ENCODE measurements at regions not wholly inside any gene's neighbourhood (a gene's known extent, or its start where the extent isn't known, plus 50 kb on each side); places are given as distances from the start of the nearest gene placed in this dataset.

- Histone ChIP-seq H3K4me1 (ENCODE audit: control insufficient read depth in 4 of 4, insufficient read depth in 4 of 4, low read length in 3 of 4) (no peaks in the 10 kb centered on the region), H3K36me3 (ENCODE audit: control insufficient read depth in 4 of 4, insufficient read depth in 3 of 4, low read depth in 1 of 4, low read length in 3 of 4) (no peaks in the 10 kb centered on the region), H3K9ac (ENCODE audit: low read depth in 1 of 2, low read length in 2 of 2) (no peak overlapping the region), H3K27me3 (ENCODE audit: control insufficient read depth in 4 of 4, insufficient read depth in 4 of 4, low read length in 3 of 4) (no peaks in the 10 kb centered on the region), H3K27ac (ENCODE audit: low read depth in 1 of 2, low read length in 2 of 2) (no peak overlapping the region), H3K9me3 (ENCODE audit: control insufficient read depth in 4 of 4, low read length in 3 of 4) (no peaks in the 10 kb centered on the region), H3K4me3 (ENCODE audit: low read depth in 1 of 3, low read length in 3 of 3) (no peak overlapping the region)
- TF ChIP-seq YY1 (IDR thresholded peaks at IDR 0.05) (no peak), MAX (IDR thresholded peaks at IDR 0.05) (no peak), ZBTB33 (IDR thresholded peaks at IDR 0.05) (no peak), REST (IDR thresholded peaks at IDR 0.05) (no peak)
- DNase-seq (ENCODE audit: low spot score), result no peak
- WGBS, result 91% methylated on average over 1 of the region's 1 CpG
These were observed 724.9 kb downstream of the MAT2B start for GRCh38 chr5:164230341-164230740.

- Histone ChIP-seq H3K27me3 (ENCODE audit: control insufficient read depth in 4 of 4, insufficient read depth in 4 of 4, low read length in 3 of 4) (no peaks in the 10 kb centered on the region), H3K4me1 (ENCODE audit: control insufficient read depth in 4 of 4, insufficient read depth in 4 of 4, low read length in 3 of 4) (no peaks in the 10 kb centered on the region), H3K4me3 (ENCODE audit: low read depth in 1 of 3, low read length in 3 of 3) (no peak overlapping the region), H3K27ac (ENCODE audit: low read depth in 1 of 2, low read length in 2 of 2) (no peak overlapping the region), H3K9ac (ENCODE audit: low read depth in 1 of 2, low read length in 2 of 2) (no peak overlapping the region), H3K36me3 (ENCODE audit: control insufficient read depth in 4 of 4, insufficient read depth in 3 of 4, low read depth in 1 of 4, low read length in 3 of 4) (no peaks in the 10 kb centered on the region), H3K9me3 (ENCODE audit: control insufficient read depth in 4 of 4, low read length in 3 of 4) (no peaks in the 10 kb centered on the region)
- WGBS, result 48% methylated on average over 2 of the region's 2 CpGs
- no peak for TF ChIP-seq CTCF (IDR thresholded peaks at IDR 0.05; ENCODE audit: low read depth, low read length, missing input control)
- no peak for TF ChIP-seq ZBTB33 (IDR thresholded peaks at IDR 0.05)
- no peak for TF ChIP-seq SP1 (IDR thresholded peaks at IDR 0.05)
- no peak for TF ChIP-seq RAD21 (IDR thresholded peaks at IDR 0.05)
- TF ChIP-seq REST (IDR thresholded peaks at IDR 0.05), result no peak
- TF ChIP-seq FOXA2 (IDR thresholded peaks at IDR 0.05), result no peak
- no peak for TF ChIP-seq HNF4G (IDR thresholded peaks at IDR 0.05)
- TF ChIP-seq YY1 (IDR thresholded peaks at IDR 0.05), result no peak
- no peak for TF ChIP-seq RXRA (IDR thresholded peaks at IDR 0.05)
- TF ChIP-seq FOXA1 (IDR thresholded peaks at IDR 0.05), result no peak
- TF ChIP-seq TAF1 (conservative IDR thresholded peaks at IDR 0.05), result no peak
- no peak for TF ChIP-seq EGR1 (IDR thresholded peaks at IDR 0.05; ENCODE audit: low read depth in 2 of 2)
- TF ChIP-seq JUND (IDR thresholded peaks at IDR 0.05), result no peak
- no peak for TF ChIP-seq MAX (IDR thresholded peaks at IDR 0.05)
- TF ChIP-seq ATF3 (IDR thresholded peaks at IDR 0.05), result no peak
- no peak for TF ChIP-seq NR2F2 (IDR thresholded peaks at IDR 0.05)
- no peak for TF ChIP-seq HNF4A (conservative IDR thresholded peaks at IDR 0.05)
- no peak for DNase-seq (ENCODE audit: low spot score)
These were observed 728.4 kb downstream of the MAT2B start for GRCh38 chr5:164233791-164234190.

Measured in liver (tissue), 8 donors.